ENCODE measurements at regions not wholly inside any gene's neighbourhood (a gene's known extent, or its start where the extent isn't known, plus 50 kb on each side); places are given as distances from the start of the nearest gene placed in this dataset.
"Not testable (repeated sequence)": the region's sequence is repeated elsewhere in the genome, so short reads cannot be mapped to it uniquely, and the experiment has no call there.

- TF ChIP-seq, protein P1, sequence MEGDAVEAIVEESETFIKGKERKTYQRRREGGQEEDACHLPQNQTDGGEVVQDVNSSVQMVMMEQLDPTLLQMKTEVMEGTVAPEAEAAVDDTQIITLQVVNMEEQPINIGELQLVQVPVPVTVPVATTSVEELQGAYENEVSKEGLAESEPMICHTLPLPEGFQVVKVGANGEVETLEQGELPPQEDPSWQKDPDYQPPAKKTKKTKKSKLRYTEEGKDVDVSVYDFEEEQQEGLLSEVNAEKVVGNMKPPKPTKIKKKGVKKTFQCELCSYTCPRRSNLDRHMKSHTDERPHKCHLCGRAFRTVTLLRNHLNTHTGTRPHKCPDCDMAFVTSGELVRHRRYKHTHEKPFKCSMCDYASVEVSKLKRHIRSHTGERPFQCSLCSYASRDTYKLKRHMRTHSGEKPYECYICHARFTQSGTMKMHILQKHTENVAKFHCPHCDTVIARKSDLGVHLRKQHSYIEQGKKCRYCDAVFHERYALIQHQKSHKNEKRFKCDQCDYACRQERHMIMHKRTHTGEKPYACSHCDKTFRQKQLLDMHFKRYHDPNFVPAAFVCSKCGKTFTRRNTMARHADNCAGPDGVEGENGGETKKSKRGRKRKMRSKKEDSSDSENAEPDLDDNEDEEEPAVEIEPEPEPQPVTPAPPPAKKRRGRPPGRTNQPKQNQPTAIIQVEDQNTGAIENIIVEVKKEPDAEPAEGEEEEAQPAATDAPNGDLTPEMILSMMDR (IDR thresholded peaks at IDR 0.05; ENCODE audit: extremely low read depth, insufficient read depth, missing control alignments): no peak
- in situ Hi-C loops (cut with MboI; ENCODE audit: low pct_unique_long_range_greater_than_20kb, low sequenced_read_pairs, unreplicated experiment): no loop called here
- no peak for DNase-seq (ENCODE audit: low spot score)
Measured at GRCh38 chr12:33942172-33942571, 80.1 kb upstream of the ALG10 start.

DNA sequence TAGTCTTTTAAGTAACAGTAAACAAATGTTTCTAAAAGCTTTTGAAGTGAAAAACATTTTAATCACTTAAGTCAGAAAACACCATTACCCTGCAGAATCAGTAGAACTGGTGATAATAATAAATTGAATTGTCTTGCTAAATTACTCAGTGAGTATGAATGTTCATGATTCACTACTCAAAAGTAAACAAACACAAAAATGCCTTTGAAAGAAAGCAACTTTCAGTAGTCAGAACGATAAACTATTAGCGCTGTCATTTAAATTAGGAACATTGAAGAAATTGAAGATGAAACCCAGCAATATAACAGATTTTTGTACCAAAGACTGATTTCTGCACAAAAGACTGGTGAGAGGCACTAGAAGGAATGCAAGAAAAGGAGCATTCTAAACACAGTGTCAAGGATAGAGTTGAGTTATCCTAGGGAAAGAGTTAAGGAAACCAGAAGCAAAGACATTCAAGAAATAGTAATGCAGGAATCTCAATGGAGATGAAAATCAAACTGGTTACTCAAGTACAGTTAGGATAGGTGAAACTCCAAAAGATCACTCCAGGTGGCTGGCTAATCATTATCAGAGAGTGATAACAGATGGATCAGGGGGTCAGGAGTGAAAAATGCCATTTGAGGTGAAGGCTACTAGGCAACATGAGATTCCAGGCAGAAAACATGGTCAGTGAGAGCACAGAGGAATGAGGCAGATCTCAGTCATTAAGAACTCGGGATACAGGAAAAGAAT is 77.4 kb upstream of the ALG10 start:
- no peak for DNase-seq (ENCODE audit: low spot score)
- in situ Hi-C loops (cut with MboI; ENCODE audit: low pct_unique_long_range_greater_than_20kb, low sequenced_read_pairs, unreplicated experiment): no loop called here
- TF ChIP-seq, protein P1 (IDR thresholded peaks at IDR 0.05; ENCODE audit: extremely low read depth, insufficient read depth, missing control alignments): no peak

GRCh38 chr12:33945438-33945784 is 76.9 kb upstream of the ALG10 start:
- TF ChIP-seq, protein P1 (IDR thresholded peaks at IDR 0.05; ENCODE audit: extremely low read depth, insufficient read depth, missing control alignments): no peak
- no peak for DNase-seq (ENCODE audit: low spot score)
- in situ Hi-C loops (cut with MboI; ENCODE audit: low pct_unique_long_range_greater_than_20kb, low sequenced_read_pairs, unreplicated experiment): no loop called here

GRCh38 chr12:33966219-33966618 is 56.1 kb upstream of the ALG10 start:
- in situ Hi-C loops (cut with MboI; ENCODE audit: low pct_unique_long_range_greater_than_20kb, low sequenced_read_pairs, unreplicated experiment); DNase-seq (ENCODE audit: low spot score): not testable (repeated sequence)

- no peak for DNase-seq (ENCODE audit: low spot score)
- in situ Hi-C loops (cut with MboI; ENCODE audit: low pct_unique_long_range_greater_than_20kb, low sequenced_read_pairs, unreplicated experiment): no loop called here
- TF ChIP-seq, protein P1 (IDR thresholded peaks at IDR 0.05; ENCODE audit: extremely low read depth, insufficient read depth, missing control alignments): no peak
Measured at GRCh38 chr12:33967760-33968159, 54.5 kb upstream of the ALG10 start.
